ENCODE measurements at regions not wholly inside any gene's neighbourhood (a gene's known extent, or its start where the extent isn't known, plus 50 kb on each side); places are given as distances from the start of the nearest gene placed in this dataset.
"Not testable (repeated sequence)": the region's sequence is repeated elsewhere in the genome, so short reads cannot be mapped to it uniquely, and the experiment has no call there.

DNA sequence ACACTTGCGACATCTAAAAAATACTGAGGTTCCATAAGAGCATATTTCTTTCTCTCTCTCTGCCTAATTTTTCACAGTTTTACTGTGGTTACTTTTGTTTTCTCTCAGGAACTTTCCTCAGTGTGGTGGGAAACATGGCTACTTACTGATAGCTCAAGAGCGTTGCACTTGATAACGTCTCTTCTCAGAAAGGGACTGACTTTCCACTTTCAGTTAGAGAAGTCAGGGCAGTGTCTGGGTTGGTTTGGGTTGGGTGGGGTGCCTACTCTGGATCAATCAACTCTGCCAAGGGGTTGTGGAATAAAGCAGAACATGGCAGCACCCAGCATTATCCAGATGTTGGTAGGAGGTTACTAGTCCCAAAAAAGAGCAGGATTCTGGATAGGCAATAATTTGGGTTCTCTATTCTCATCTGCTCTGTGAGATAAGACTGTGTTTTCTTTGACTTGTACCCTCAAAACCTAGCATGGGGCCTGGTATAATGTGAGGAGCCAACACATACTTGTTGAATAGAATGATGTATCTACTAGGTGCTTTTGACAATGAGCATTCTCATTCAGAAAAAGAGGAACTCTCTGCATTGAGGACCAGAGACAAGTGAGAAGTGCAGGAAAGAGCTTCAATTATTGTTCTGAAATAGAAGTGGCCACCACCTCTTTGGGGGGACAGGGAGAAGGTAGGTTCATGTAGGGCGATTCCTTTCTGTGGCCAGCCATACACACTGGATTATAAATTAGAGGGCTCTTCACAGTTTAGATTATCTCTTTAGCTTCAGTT, 315.7 kb downstream of the REEP3 start:
- no peak overlapping the region for H3K4me3 Mint-ChIP-seq (ENCODE audit: unreplicated experiment)
- H3K27ac Mint-ChIP-seq (ENCODE audit: unreplicated experiment) = no peak overlapping the region
- H3K4me1 Mint-ChIP-seq (ENCODE audit: low read depth) = peaks cover 7% of the 10 kb centered on the region
- H3K27me3 Mint-ChIP-seq (ENCODE audit: low read depth) = peaks cover 29% of the 10 kb centered on the region
- H3K9me3 Mint-ChIP-seq (ENCODE audit: low read depth) = no peaks in the 10 kb centered on the region
- no peak for TF ChIP-seq CTCF (IDR thresholded peaks at IDR 0.05)
- no peak for DNase-seq (ENCODE audit: low spot score)
- no peaks in the 10 kb centered on the region for H3K36me3 Mint-ChIP-seq (ENCODE audit: low read depth)

DNA sequence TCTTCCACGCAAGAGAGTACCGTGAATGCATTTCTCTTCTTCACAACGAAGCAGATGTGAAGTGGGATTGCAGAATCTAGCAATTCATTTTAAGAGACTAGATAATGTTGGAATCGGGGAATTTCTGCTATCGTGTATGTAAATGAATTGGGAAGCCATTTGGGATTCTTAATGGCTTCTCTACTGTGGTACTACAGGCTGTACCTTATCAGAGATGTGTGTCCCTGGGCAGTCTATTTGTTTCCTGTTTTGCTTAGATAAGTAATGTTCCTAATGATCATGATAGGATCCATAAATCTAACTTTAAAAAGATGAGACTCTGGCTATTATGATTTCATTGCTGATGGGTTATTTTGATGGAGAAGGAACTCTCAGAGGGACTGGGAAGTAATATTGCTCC, 320.6 kb downstream of the REEP3 start:
- no peaks in the 10 kb centered on the region for H3K36me3 Mint-ChIP-seq (ENCODE audit: low read depth)
- H3K27me3 Mint-ChIP-seq (ENCODE audit: low read depth) = peaks cover 42% of the 10 kb centered on the region
- DNase-seq (ENCODE audit: low spot score) = no peak
- no peaks in the 10 kb centered on the region for H3K9me3 Mint-ChIP-seq (ENCODE audit: low read depth)
- H3K4me3 Mint-ChIP-seq (ENCODE audit: unreplicated experiment) = no peak overlapping the region
- H3K27ac Mint-ChIP-seq (ENCODE audit: unreplicated experiment) = no peak overlapping the region
- no peak for TF ChIP-seq CTCF (IDR thresholded peaks at IDR 0.05)
- no peaks in the 10 kb centered on the region for H3K4me1 Mint-ChIP-seq (ENCODE audit: low read depth)

- no peak overlapping the region for H3K4me3 Mint-ChIP-seq (ENCODE audit: unreplicated experiment)
- no peaks in the 10 kb centered on the region for H3K4me1 Mint-ChIP-seq (ENCODE audit: low read depth)
- H3K27me3 Mint-ChIP-seq (ENCODE audit: low read depth) = peaks cover 41% of the 10 kb centered on the region
- H3K27ac Mint-ChIP-seq (ENCODE audit: unreplicated experiment) = no peak overlapping the region
- TF ChIP-seq CTCF (IDR thresholded peaks at IDR 0.05) = no peak
- no peak for DNase-seq (ENCODE audit: low spot score)
- H3K9me3 Mint-ChIP-seq (ENCODE audit: low read depth) = peaks cover 7% of the 10 kb centered on the region
- no peaks in the 10 kb centered on the region for H3K36me3 Mint-ChIP-seq (ENCODE audit: low read depth)
Measured at GRCh38 chr10:63843107-63843506, 321.9 kb downstream of the REEP3 start.

DNA sequence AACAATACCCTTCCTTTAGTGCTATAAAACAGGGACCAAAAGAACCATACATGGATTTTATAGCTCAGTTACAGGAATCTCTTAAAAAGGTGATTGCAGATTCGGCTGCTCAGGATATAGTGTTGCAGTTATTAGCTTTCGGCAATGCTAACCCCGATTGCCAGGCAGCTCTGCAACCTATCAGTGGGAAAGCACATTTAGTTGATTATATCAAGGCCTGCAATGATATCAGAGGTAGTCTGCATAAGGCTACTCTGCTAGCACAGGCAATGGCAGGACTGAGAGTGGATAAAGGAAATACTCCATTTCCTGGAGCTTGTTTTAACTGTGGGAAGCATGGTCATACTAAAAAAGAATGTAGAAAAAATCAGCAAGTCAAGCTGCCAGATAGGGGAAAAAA, 327.7 kb downstream of the REEP3 start:
- H3K4me1 Mint-ChIP-seq (ENCODE audit: low read depth) = peaks cover 12% of the 10 kb centered on the region
- DNase-seq (ENCODE audit: low spot score); H3K4me3 Mint-ChIP-seq (ENCODE audit: unreplicated experiment); H3K27me3 Mint-ChIP-seq (ENCODE audit: low read depth); H3K27ac Mint-ChIP-seq (ENCODE audit: unreplicated experiment); H3K36me3 Mint-ChIP-seq (ENCODE audit: low read depth): not testable (repeated sequence)
- H3K9me3 Mint-ChIP-seq (ENCODE audit: low read depth) = peaks cover 12% of the 10 kb centered on the region

DNA sequence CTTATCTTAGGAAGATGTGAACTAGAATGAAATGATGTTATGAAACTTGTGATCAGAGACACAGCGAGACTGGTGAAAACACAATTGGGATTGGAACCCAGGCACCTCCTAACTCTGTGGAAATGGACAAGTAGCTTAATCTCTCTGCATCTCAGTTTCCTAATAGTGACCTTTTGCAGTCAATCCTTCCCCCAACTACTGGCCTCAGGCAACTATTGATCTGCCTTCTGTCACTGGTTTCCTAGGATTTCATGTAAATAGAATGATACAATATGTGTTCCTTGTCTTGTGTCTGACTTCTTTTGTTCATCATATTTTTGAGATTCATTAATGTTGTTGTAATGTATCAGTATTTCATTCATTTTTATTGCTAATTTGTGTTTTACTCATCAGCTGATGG, 341.7 kb downstream of the REEP3 start:
- H3K27ac Mint-ChIP-seq (ENCODE audit: unreplicated experiment) = no peak overlapping the region
- peaks cover 42% of the 10 kb centered on the region for H3K27me3 Mint-ChIP-seq (ENCODE audit: low read depth)
- peaks cover 11% of the 10 kb centered on the region for H3K4me1 Mint-ChIP-seq (ENCODE audit: low read depth)
- no peaks in the 10 kb centered on the region for H3K36me3 Mint-ChIP-seq (ENCODE audit: low read depth)
- no peak overlapping the region for H3K4me3 Mint-ChIP-seq (ENCODE audit: unreplicated experiment)
- DNase-seq (ENCODE audit: low spot score) = no peak
- peaks cover 5% of the 10 kb centered on the region for H3K9me3 Mint-ChIP-seq (ENCODE audit: low read depth)
- no peak for TF ChIP-seq CTCF (IDR thresholded peaks at IDR 0.05)

DNA sequence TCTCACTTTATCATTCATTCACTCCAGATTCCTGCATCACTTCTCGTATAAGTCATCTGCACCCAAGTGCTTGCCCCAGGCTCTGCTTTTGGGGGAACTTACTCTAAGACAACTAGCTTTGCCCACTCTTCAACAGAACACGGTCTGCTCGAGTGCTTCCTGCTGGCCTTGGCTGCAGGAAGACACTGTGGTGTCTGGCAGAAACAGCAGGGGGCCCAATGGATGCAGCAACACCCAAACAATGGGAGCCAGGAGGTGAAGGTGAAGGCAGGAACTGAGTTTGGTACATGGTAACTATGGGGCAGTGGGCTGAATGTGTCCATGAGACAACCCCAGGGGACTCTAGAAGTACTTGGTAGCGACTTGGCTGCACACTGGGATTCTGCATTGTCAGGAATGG, 344.0 kb downstream of the REEP3 start:
- no peak for TF ChIP-seq CTCF (IDR thresholded peaks at IDR 0.05)
- H3K4me3 Mint-ChIP-seq (ENCODE audit: unreplicated experiment) = no peak overlapping the region
- DNase-seq (ENCODE audit: low spot score) = no peak
- no peaks in the 10 kb centered on the region for H3K36me3 Mint-ChIP-seq (ENCODE audit: low read depth)
- H3K27me3 Mint-ChIP-seq (ENCODE audit: low read depth) = peaks cover 38% of the 10 kb centered on the region
- peaks cover 11% of the 10 kb centered on the region for H3K4me1 Mint-ChIP-seq (ENCODE audit: low read depth)
- H3K9me3 Mint-ChIP-seq (ENCODE audit: low read depth) = no peaks in the 10 kb centered on the region
- no peak overlapping the region for H3K27ac Mint-ChIP-seq (ENCODE audit: unreplicated experiment)
